ENCODE measurements at regions not wholly inside any gene's neighbourhood (a gene's known extent, or its start where the extent isn't known, plus 50 kb on each side); places are given as distances from the start of the nearest gene placed in this dataset.

DNA sequence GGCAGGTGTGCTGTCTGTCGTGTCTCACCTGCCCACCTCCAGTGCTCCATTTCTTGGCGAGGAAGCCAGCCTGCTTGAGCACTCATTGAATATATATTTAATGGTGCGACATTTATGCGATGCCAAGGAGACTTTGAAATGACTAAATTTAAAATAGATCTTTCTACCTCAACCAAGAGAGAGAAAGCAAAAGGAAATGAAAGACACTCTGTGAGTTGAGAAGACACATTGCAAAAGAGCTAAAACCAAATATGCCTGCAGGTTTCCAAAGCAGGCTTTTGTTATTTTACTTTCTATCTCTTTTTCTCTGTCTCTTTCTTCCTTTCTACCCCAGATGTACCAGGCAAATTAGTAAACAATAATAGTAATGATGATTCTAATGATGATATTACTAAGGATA lies 53.6 kb upstream of the AOAH start:
- in situ Hi-C loops (cut with MboI; ENCODE audit: low sequenced_read_pairs) (no loop called here), dilution Hi-C loops (cut with HindIII; ENCODE audit: low sequenced_read_pairs, unreplicated experiment) (no loop called here), intact Hi-C loops (cut with micrococcal nuclease) (no loop called here)
- ATAC-seq (ENCODE audit: low read depth) (no peak), DNase-seq (no peak)
- Histone ChIP-seq H3K79me1 (ENCODE audit: low read depth in 1 of 2, low read length in 2 of 2) (no peaks in the 10 kb centered on the region), H2BK15ac (ENCODE audit: low read depth, low read length) (no peak overlapping the region), H4K91ac (ENCODE audit: insufficient read depth, low read depth, low read length) (no peak overlapping the region), H3K27ac (ENCODE audit: insufficient read depth, low read length) (no peak overlapping the region), H2AK9ac (replicated peaks; ENCODE audit: low read depth, low read length, poor library complexity) (no peak overlapping the region), H3K27me3 (ENCODE audit: control insufficient read depth, insufficient read depth, low read length) (no peaks in the 10 kb centered on the region), H3K23ac (ENCODE audit: low read depth, low read length) (no peak overlapping the region), H3K9me3 (ENCODE audit: control insufficient read depth, insufficient read depth, low read length) (no peaks in the 10 kb centered on the region), H3K18ac (ENCODE audit: low read depth, low read length) (no peak overlapping the region), H4K5ac (ENCODE audit: low read depth, low read length) (no peak overlapping the region), H3K9ac (ENCODE audit: low read depth, low read length) (no peak overlapping the region), H3K4me1 (ENCODE audit: control insufficient read depth, insufficient read depth, low read length) (no peaks in the 10 kb centered on the region), H3K14ac (replicated peaks; ENCODE audit: low read depth, low read length) (no peak overlapping the region), H2AFZ (replicated peaks; ENCODE audit: low read length, poor library complexity) (no peak overlapping the region), H4K8ac (ENCODE audit: low read depth in 2 of 2, low read length in 2 of 2) (no peak overlapping the region), H2BK120ac (ENCODE audit: low read depth, low read length) (no peak overlapping the region), H3K4me2 (ENCODE audit: low read depth, low read length) (no peak overlapping the region), H2BK20ac (ENCODE audit: low read depth, low read length) (no peak overlapping the region), H3K4me3 (ENCODE audit: insufficient read depth, low read depth, low read length) (no peak overlapping the region), H3K9me1 (ENCODE audit: insufficient read depth, low read length) (no peaks in the 10 kb centered on the region), H4K20me1 (ENCODE audit: insufficient read depth, low read length) (no peaks in the 10 kb centered on the region), H2AK5ac (ENCODE audit: low read depth, low read length) (no peak overlapping the region), H3K4ac (ENCODE audit: low read depth, low read length) (no peak overlapping the region), H3K56ac (ENCODE audit: extremely low read depth, insufficient read depth, low read length) (no peak overlapping the region), H3K36me3 (ENCODE audit: control insufficient read depth, insufficient read depth, low read length) (no peaks in the 10 kb centered on the region), H2BK5ac (ENCODE audit: low read depth, low read length, poor library complexity, severe bottlenecking) (no peak overlapping the region)
- POLR2A ChIA-PET (ENCODE audit: unreplicated experiment), result no interaction called here
- BruUV-seq (replicated peaks), result no TSS peak
- TF ChIP-seq RFX5 (IDR thresholded peaks at IDR 0.05; ENCODE audit: low read depth, low read length), result no peak
- TF ChIP-seq NFE2L2 (IDR thresholded peaks at IDR 0.05; ENCODE audit: low read depth, low read length), result no peak
- no peak for TF ChIP-seq MAZ (IDR thresholded peaks at IDR 0.05; ENCODE audit: borderline replicate concordance, low read depth, low read length)
- no peak for TF ChIP-seq ELK1 (IDR thresholded peaks at IDR 0.05; ENCODE audit: borderline replicate concordance, low read depth, low read length)
- no peak for TF ChIP-seq BHLHE40 (IDR thresholded peaks at IDR 0.05; ENCODE audit: low read depth, low read length)
- no peak for TF ChIP-seq CHD1 (IDR thresholded peaks at IDR 0.05; ENCODE audit: low read depth, low read length)
- TF ChIP-seq RAD21 (IDR thresholded peaks at IDR 0.05; ENCODE audit: low read length), result no peak
- TF ChIP-seq RCOR1 (IDR thresholded peaks at IDR 0.05; ENCODE audit: insufficient replicate concordance, low read length), result no peak
- TF ChIP-seq POLR2A (IDR thresholded peaks at IDR 0.05; ENCODE audit: low read depth, low read length), result no peak
- no peak for TF ChIP-seq MXI1 (IDR thresholded peaks at IDR 0.05; ENCODE audit: borderline replicate concordance, low read depth, low read length)
- TF ChIP-seq MAFK (IDR thresholded peaks at IDR 0.05; ENCODE audit: low read depth, low read length), result no peak
- no peak for TF ChIP-seq CTCF (conservative IDR thresholded peaks at IDR 0.05; ENCODE audit: low read depth, low read length)
- TF ChIP-seq CEBPB (IDR thresholded peaks at IDR 0.05; ENCODE audit: low read depth, low read length), result no peak
- no peak for TF ChIP-seq SMC3 (IDR thresholded peaks at IDR 0.05; ENCODE audit: low read depth, low read length)
- no CpG with 5 or more reads among the region's 4 CpGs for WGBS, 2 experiments (ENCODE audit: extremely low coverage in 2 of 2, insufficient read length in 1 of 2)
- CTCF ChIA-PET, result no interaction called here
